ENCODE measurements at regions not wholly inside any gene's neighbourhood (a gene's known extent, or its start where the extent isn't known, plus 50 kb on each side); places are given as distances from the start of the nearest gene placed in this dataset.

GRCh38 chr4:85094735-85095134 is 128.2 kb upstream of the WDFY3 start:
- Histone ChIP-seq H3K9me3 (ENCODE audit: control insufficient read depth, low read length) (no peaks in the 10 kb centered on the region), H3K27ac (ENCODE audit: insufficient read depth, low read depth, low read length, poor library complexity, severe bottlenecking) (no peak overlapping the region), H3K4me1 (ENCODE audit: control insufficient read depth, insufficient read depth, low read length) (no peaks in the 10 kb centered on the region), H3K4me3 (ENCODE audit: insufficient read depth, low read depth, low read length) (no peak overlapping the region), H3K36me3 (ENCODE audit: control insufficient read depth, insufficient read depth, low read length) (no peaks in the 10 kb centered on the region), H3K27me3 (ENCODE audit: control insufficient read depth, insufficient read depth, low read length, poor library complexity, severe bottlenecking) (no peaks in the 10 kb centered on the region)
- WGBS, 2 experiments, result 94 to 100% methylated on average over 1 of the region's 1 CpG

- H3K27me3 ChIP-seq (ENCODE audit: control insufficient read depth, insufficient read depth, low read length, poor library complexity, severe bottlenecking), result no peaks in the 10 kb centered on the region
- H3K4me3 ChIP-seq (ENCODE audit: insufficient read depth, low read depth, low read length), result no peak overlapping the region
- no peaks in the 10 kb centered on the region for H3K36me3 ChIP-seq (ENCODE audit: control insufficient read depth, insufficient read depth, low read length)
- no peak overlapping the region for H3K27ac ChIP-seq (ENCODE audit: insufficient read depth, low read depth, low read length, poor library complexity, severe bottlenecking)
- WGBS, 2 experiments, result 92 to 96% methylated on average over 1 of the region's 1 CpG
- no peaks in the 10 kb centered on the region for H3K4me1 ChIP-seq (ENCODE audit: control insufficient read depth, insufficient read depth, low read length)
- H3K9me3 ChIP-seq (ENCODE audit: control insufficient read depth, low read length), result no peaks in the 10 kb centered on the region
Observed at GRCh38 chr4:85102606-85103005, 136.1 kb upstream of the WDFY3 start.

GRCh38 chr4:85106166-85106565 is 139.7 kb upstream of the WDFY3 start:
- Histone ChIP-seq H3K27me3 (ENCODE audit: control insufficient read depth, insufficient read depth, low read length, poor library complexity, severe bottlenecking) (no peaks in the 10 kb centered on the region), H3K36me3 (ENCODE audit: control insufficient read depth, insufficient read depth, low read length) (no peaks in the 10 kb centered on the region), H3K27ac (ENCODE audit: insufficient read depth, low read depth, low read length, poor library complexity, severe bottlenecking) (no peak overlapping the region), H3K9me3 (ENCODE audit: control insufficient read depth, low read length) (no peaks in the 10 kb centered on the region), H3K4me3 (ENCODE audit: insufficient read depth, low read depth, low read length) (no peak overlapping the region), H3K4me1 (ENCODE audit: control insufficient read depth, insufficient read depth, low read length) (no peaks in the 10 kb centered on the region)

- Histone ChIP-seq H3K4me3 (ENCODE audit: insufficient read depth, low read depth, low read length) (no peak overlapping the region), H3K27me3 (ENCODE audit: control insufficient read depth, insufficient read depth, low read length, poor library complexity, severe bottlenecking) (no peaks in the 10 kb centered on the region), H3K36me3 (ENCODE audit: control insufficient read depth, insufficient read depth, low read length) (no peaks in the 10 kb centered on the region), H3K27ac (ENCODE audit: insufficient read depth, low read depth, low read length, poor library complexity, severe bottlenecking) (no peak overlapping the region), H3K9me3 (ENCODE audit: control insufficient read depth, low read length) (no peaks in the 10 kb centered on the region), H3K4me1 (ENCODE audit: control insufficient read depth, insufficient read depth, low read length) (no peaks in the 10 kb centered on the region)
- 94 to 97% methylated on average over 5 of the region's 5 CpGs for WGBS, 2 experiments
Observed at GRCh38 chr4:85106805-85107336, 140.4 kb upstream of the WDFY3 start.

DNA sequence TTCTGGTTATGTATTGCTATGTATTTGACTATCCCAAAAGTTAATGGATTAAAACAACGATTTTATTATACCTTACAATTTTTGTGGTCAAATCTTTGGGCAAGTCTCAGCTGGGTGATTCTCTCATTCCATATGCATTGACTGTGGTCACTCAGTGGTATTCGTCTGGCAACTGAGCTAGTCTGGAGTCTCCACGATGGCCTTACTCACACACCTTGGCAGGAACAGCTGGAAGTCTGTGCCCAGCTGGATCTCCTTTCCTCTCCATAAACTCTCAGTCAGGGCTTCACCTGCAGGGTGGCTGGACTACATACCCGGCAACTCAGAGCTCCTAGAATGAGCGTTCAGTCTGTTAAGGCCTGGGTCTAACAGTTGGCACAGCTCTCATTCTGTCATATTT is 141.1 kb upstream of the WDFY3 start:
- no peak overlapping the region for H3K27ac ChIP-seq (ENCODE audit: insufficient read depth, low read depth, low read length, poor library complexity, severe bottlenecking)
- no peaks in the 10 kb centered on the region for H3K9me3 ChIP-seq (ENCODE audit: control insufficient read depth, low read length)
- no peak overlapping the region for H3K4me3 ChIP-seq (ENCODE audit: insufficient read depth, low read depth, low read length)
- no peaks in the 10 kb centered on the region for H3K36me3 ChIP-seq (ENCODE audit: control insufficient read depth, insufficient read depth, low read length)
- whole genome bisulfite sequencing, 2 experiments, result 74% methylated on average over 5 of the region's 5 CpGs
- H3K4me1 ChIP-seq (ENCODE audit: control insufficient read depth, insufficient read depth, low read length), result no peaks in the 10 kb centered on the region
- H3K27me3 ChIP-seq (ENCODE audit: control insufficient read depth, insufficient read depth, low read length, poor library complexity, severe bottlenecking), result no peaks in the 10 kb centered on the region

DNA sequence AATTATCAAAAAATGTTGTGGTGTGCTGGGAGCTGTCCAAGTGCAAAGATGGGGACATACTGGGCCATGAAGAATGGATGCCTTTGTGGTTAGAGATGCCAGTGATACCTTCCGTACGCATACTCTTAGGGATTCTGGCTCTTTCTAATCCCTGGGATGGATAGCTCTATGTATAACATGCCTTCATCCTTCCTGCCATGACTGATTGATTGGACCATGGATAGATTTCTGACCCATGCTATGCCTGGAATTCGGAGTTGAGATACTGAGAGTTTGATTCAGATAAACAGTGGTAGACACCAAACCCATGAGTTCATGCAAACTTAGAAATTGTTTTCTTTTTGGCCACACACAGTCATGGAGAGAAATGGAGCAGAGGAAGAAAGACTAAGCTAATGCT is 147.2 kb upstream of the WDFY3 start:
- no peak overlapping the region for H3K27ac ChIP-seq (ENCODE audit: insufficient read depth, low read depth, low read length, poor library complexity, severe bottlenecking)
- H3K4me1 ChIP-seq (ENCODE audit: control insufficient read depth, insufficient read depth, low read length), result no peaks in the 10 kb centered on the region
- H3K9me3 ChIP-seq (ENCODE audit: control insufficient read depth, low read length), result no peaks in the 10 kb centered on the region
- no peaks in the 10 kb centered on the region for H3K36me3 ChIP-seq (ENCODE audit: control insufficient read depth, insufficient read depth, low read length)
- H3K4me3 ChIP-seq (ENCODE audit: insufficient read depth, low read depth, low read length), result no peak overlapping the region
- H3K27me3 ChIP-seq (ENCODE audit: control insufficient read depth, insufficient read depth, low read length, poor library complexity, severe bottlenecking), result no peaks in the 10 kb centered on the region
- WGBS, 2 experiments, result 96 to 97% methylated on average over 3 of the region's 3 CpGs

DNA sequence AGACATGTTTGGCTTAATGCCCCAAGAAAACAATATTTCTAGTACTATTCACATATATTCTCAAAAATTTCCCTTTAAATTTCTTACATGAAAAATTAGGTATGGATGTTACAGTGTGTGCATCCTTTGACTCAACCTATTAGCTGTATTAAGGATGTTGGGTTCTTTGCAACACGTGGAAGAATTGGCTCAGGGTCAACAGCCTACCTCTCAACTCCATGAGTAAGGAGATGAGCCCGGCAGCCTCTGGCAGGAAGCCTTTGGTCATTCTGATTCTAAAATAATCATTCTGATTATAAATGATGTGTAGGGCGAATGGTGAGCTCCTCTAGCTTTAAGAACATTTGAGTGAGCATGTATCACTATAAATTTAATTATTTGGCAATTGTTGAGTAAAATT is 148.0 kb upstream of the WDFY3 start:
- no peaks in the 10 kb centered on the region for H3K9me3 ChIP-seq (ENCODE audit: control insufficient read depth, low read length)

GRCh38 chr4:85116008-85116407 is 149.5 kb upstream of the WDFY3 start:
- no peaks in the 10 kb centered on the region for H3K36me3 ChIP-seq (ENCODE audit: control insufficient read depth, insufficient read depth, low read length)
- H3K4me3 ChIP-seq (ENCODE audit: insufficient read depth, low read depth, low read length), result no peak overlapping the region
- H3K27me3 ChIP-seq (ENCODE audit: control insufficient read depth, insufficient read depth, low read length, poor library complexity, severe bottlenecking), result no peaks in the 10 kb centered on the region
- H3K27ac ChIP-seq (ENCODE audit: insufficient read depth, low read depth, low read length, poor library complexity, severe bottlenecking), result no peak overlapping the region
- no peaks in the 10 kb centered on the region for H3K9me3 ChIP-seq (ENCODE audit: control insufficient read depth, low read length)
- no peaks in the 10 kb centered on the region for H3K4me1 ChIP-seq (ENCODE audit: control insufficient read depth, insufficient read depth, low read length)

More for the DNA sequence above, 148.0 kb upstream of the WDFY3 start:
- Histone ChIP-seq H3K4me1 (ENCODE audit: control insufficient read depth, insufficient read depth, low read length) (no peaks in the 10 kb centered on the region), H3K36me3 (ENCODE audit: control insufficient read depth, insufficient read depth, low read length) (no peaks in the 10 kb centered on the region), H3K27ac (ENCODE audit: insufficient read depth, low read depth, low read length, poor library complexity, severe bottlenecking) (no peak overlapping the region), H3K27me3 (ENCODE audit: control insufficient read depth, insufficient read depth, low read length, poor library complexity, severe bottlenecking) (no peaks in the 10 kb centered on the region), H3K4me3 (ENCODE audit: insufficient read depth, low read depth, low read length) (no peak overlapping the region)
- WGBS, 2 experiments, result 91 to 95% methylated on average over 2 to 3 of the region's 3 CpGs

- Histone ChIP-seq H3K4me3 (ENCODE audit: insufficient read depth, low read depth, low read length) (no peak overlapping the region), H3K9me3 (ENCODE audit: control insufficient read depth, low read length) (no peaks in the 10 kb centered on the region), H3K27ac (ENCODE audit: insufficient read depth, low read depth, low read length, poor library complexity, severe bottlenecking) (no peak overlapping the region), H3K27me3 (ENCODE audit: control insufficient read depth, insufficient read depth, low read length, poor library complexity, severe bottlenecking) (no peaks in the 10 kb centered on the region), H3K4me1 (ENCODE audit: control insufficient read depth, insufficient read depth, low read length) (peaks cover 38% of the 10 kb centered on the region), H3K36me3 (ENCODE audit: control insufficient read depth, insufficient read depth, low read length) (no peaks in the 10 kb centered on the region)
- 0 to 3% methylated on average over 1 of the region's 1 CpG for WGBS, 2 experiments
Observed at GRCh38 chr4:85125688-85126087, 159.2 kb upstream of the WDFY3 start.

- H3K4me1 ChIP-seq (ENCODE audit: control insufficient read depth, insufficient read depth, low read length), result peaks cover 38% of the 10 kb centered on the region
- H3K9me3 ChIP-seq (ENCODE audit: control insufficient read depth, low read length), result no peaks in the 10 kb centered on the region
- no peak overlapping the region for H3K4me3 ChIP-seq (ENCODE audit: insufficient read depth, low read depth, low read length)
- H3K27ac ChIP-seq (ENCODE audit: insufficient read depth, low read depth, low read length, poor library complexity, severe bottlenecking), result peak overlapping the region; percentile 67
- 92 to 94% methylated on average over 6 of the region's 6 CpGs for WGBS, 2 experiments
- H3K27me3 ChIP-seq (ENCODE audit: control insufficient read depth, insufficient read depth, low read length, poor library complexity, severe bottlenecking), result no peaks in the 10 kb centered on the region
- H3K36me3 ChIP-seq (ENCODE audit: control insufficient read depth, insufficient read depth, low read length), result no peaks in the 10 kb centered on the region
Observed at GRCh38 chr4:85126991-85127591, 160.6 kb upstream of the WDFY3 start.

GRCh38 chr4:85127653-85128052 is 161.2 kb upstream of the WDFY3 start:
- H3K9me3 ChIP-seq (ENCODE audit: control insufficient read depth, low read length), result no peaks in the 10 kb centered on the region
- H3K4me3 ChIP-seq (ENCODE audit: insufficient read depth, low read depth, low read length), result no peak overlapping the region
- WGBS, 2 experiments, result 22 to 33% methylated on average over 10 of the region's 10 CpGs
- peak overlapping the region; percentile 61 for H3K27ac ChIP-seq (ENCODE audit: insufficient read depth, low read depth, low read length, poor library complexity, severe bottlenecking)
- H3K36me3 ChIP-seq (ENCODE audit: control insufficient read depth, insufficient read depth, low read length), result no peaks in the 10 kb centered on the region
- H3K27me3 ChIP-seq (ENCODE audit: control insufficient read depth, insufficient read depth, low read length, poor library complexity, severe bottlenecking), result no peaks in the 10 kb centered on the region
- H3K4me1 ChIP-seq (ENCODE audit: control insufficient read depth, insufficient read depth, low read length), result peaks cover 38% of the 10 kb centered on the region
